WTC11 (cell line): ENCODE measurements at regions not wholly inside any gene's neighbourhood (a gene's known extent, or its start where the extent isn't known, plus 50 kb on each side); places are given as distances from the start of the nearest gene placed in this dataset.

Experiments used
- ATAC-seq: fragments of 200-7000 bp; cut with Tn5 transposase; 2 replicates; pipeline ENCODE4 v1.10.0; 2021; ENCODE audit warnings: mild to moderate bottlenecking, moderate library complexity
- CTCF ChIA-PET: fragments of 300-600 bp; sonication (Branson Sonifier 250); formaldehyde crosslinking; loops from one replicate; lab custom pipeline; 2021; ENCODE audit warnings: antibody characterized with exemption; lab: Charles Lee
- POLR2A ChIA-PET: fragments of 350-600 bp; sonication (Branson Sonifier 250); formaldehyde crosslinking; loops from one replicate; lab custom pipeline; 2021; ENCODE audit warnings: antibody characterized with exemption; lab: Charles Lee
- DNase-seq: peaks from one replicate; pipeline ENCODE4 v3.0.0; 2021; ENCODE audit warnings: low spot score
- H3K27ac Mint-ChIP-seq: 2 replicates; pipeline ENCODE4 v1.8.0; 2021; ENCODE audit warnings: mixed read lengths
- H3K27me3 Mint-ChIP-seq: 2 replicates; pipeline ENCODE4 v1.8.0; 2021; ENCODE audit warnings: low read depth, mild to moderate bottlenecking, moderate library complexity, mixed read lengths
- H3K36me3 Mint-ChIP-seq: 2 replicates; pipeline ENCODE4 v1.8.0; 2021; ENCODE audit warnings: mixed read lengths
- H3K4me1 Mint-ChIP-seq: 2 replicates; pipeline ENCODE4 v1.8.0; 2022; ENCODE audit warnings: mixed read lengths
- H3K4me3 Mint-ChIP-seq: 2 replicates; pipeline ENCODE4 v1.8.0; 2021; ENCODE audit warnings: mild to moderate bottlenecking, moderate library complexity, mixed read lengths
- H3K9me3 Mint-ChIP-seq: 2 replicates; pipeline ENCODE4 v1.8.0; 2021; ENCODE audit warnings: mixed read lengths
- CBFB ChIP-seq: sonication (generic); formaldehyde crosslinking; IDR thresholded peaks from 2 replicates; pipeline ENCODE4 v1.8.1; 2022; ENCODE audit warnings: mild to moderate bottlenecking, low read depth, missing genetic modification reagents
- FOXK1 ChIP-seq: sonication (generic); formaldehyde crosslinking; IDR thresholded peaks from 2 replicates; pipeline ENCODE4 v1.8.0; 2022; ENCODE audit warnings: mild to moderate bottlenecking, moderate library complexity, missing genetic modification reagents
- HMGA2 ChIP-seq: fragments of 250-450 bp; sonication (Bioruptor Pico); IDR thresholded peaks from 2 replicates; pipeline ENCODE4 v1.4.0; 2021; ENCODE audit warnings: mild to moderate bottlenecking, moderate library complexity
- MXD4 ChIP-seq: fragments of 250-450 bp; sonication (Bioruptor Pico); IDR thresholded peaks from 2 replicates; pipeline ENCODE4 v1.8.0; 2021; ENCODE audit warnings: mild to moderate bottlenecking, moderate library complexity, borderline replicate concordance
- TEAD4 ChIP-seq: sonication (generic); formaldehyde crosslinking; IDR thresholded peaks from 2 replicates; pipeline ENCODE4 v1.8.0; 2022; ENCODE audit warnings: mild to moderate bottlenecking, missing genetic modification reagents
- ZNF317 ChIP-seq: sonication (generic); formaldehyde crosslinking; IDR thresholded peaks from 2 replicates; pipeline ENCODE4 v1.8.1; 2023; ENCODE audit warnings: low read depth, mild to moderate bottlenecking, moderate library complexity, missing genetic modification reagents, borderline replicate concordance
- TF ChIP-seq, protein P1 (sequence below): sonication (generic); formaldehyde crosslinking; IDR thresholded peaks from 2 replicates; pipeline ENCODE4 v1.8.0; 2023; ENCODE audit warnings: mild to moderate bottlenecking, missing genetic modification reagents
- TF ChIP-seq, protein P2 (sequence below): fragments of 200-600 bp; IDR thresholded peaks from 2 replicates; pipeline ENCODE4 v1.8.0; 2022; ENCODE audit warnings: antibody characterized with exemption
- TF ChIP-seq, protein P3 (sequence below): fragments of 250-450 bp; sonication (Bioruptor Pico); IDR thresholded peaks from 2 replicates; pipeline ENCODE4 v2.1.2; 2022; ENCODE audit warnings: mild to moderate bottlenecking, moderate library complexity
- TF ChIP-seq, protein P4 (sequence below): fragments of 250-450 bp; sonication (Bioruptor Pico); IDR thresholded peaks from 2 replicates; pipeline ENCODE4 v1.9.0; 2021; ENCODE audit warnings: mild to moderate bottlenecking, borderline replicate concordance
- TF ChIP-seq, protein P5 (sequence below): sonication (generic); formaldehyde crosslinking; IDR thresholded peaks from 2 replicates; pipeline ENCODE4 v1.8.0; 2023; ENCODE audit warnings: missing genetic modification reagents, mild to moderate bottlenecking, borderline replicate concordance

DNA sequence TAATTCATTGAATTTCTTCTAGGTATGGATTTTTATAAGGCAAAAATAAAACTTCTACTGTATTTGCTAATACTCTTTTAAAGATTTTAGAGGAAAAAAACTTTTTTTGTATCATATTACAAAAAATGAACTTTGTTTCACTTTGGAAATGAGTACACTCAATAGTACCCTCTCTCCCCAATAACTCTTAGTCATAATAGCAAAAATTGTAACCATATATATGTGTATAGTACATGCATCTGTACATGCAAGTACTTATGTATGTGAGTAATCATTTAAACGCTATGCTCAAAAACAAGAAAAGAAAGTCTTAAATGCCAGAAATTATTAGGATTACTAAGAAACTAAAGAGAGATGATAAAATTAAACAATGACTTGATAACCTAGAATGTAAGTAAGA, 95.9 kb upstream of the HGF start:
- Mint-ChIP-seq H3K4me3 (no peak overlapping the region), H3K27me3 (no peaks in the 10 kb centered on the region), H3K4me1 (no peaks in the 10 kb centered on the region), H3K9me3 (no peaks in the 10 kb centered on the region; the same call in 1 of the 2 replicates), H3K27ac (no peak overlapping the region), H3K36me3 (no peaks in the 10 kb centered on the region)
- no peak for TF ChIP-seq MXD4 (CRISPR knock-in tag)
- no peak for TF ChIP-seq HMGA2 (CRISPR knock-in tag)
- no peak for TF ChIP-seq TEAD4 (CRISPR knock-in tag)
- TF ChIP-seq ZNF317 (CRISPR knock-in tag) = no peak
- TF ChIP-seq, protein P1, sequence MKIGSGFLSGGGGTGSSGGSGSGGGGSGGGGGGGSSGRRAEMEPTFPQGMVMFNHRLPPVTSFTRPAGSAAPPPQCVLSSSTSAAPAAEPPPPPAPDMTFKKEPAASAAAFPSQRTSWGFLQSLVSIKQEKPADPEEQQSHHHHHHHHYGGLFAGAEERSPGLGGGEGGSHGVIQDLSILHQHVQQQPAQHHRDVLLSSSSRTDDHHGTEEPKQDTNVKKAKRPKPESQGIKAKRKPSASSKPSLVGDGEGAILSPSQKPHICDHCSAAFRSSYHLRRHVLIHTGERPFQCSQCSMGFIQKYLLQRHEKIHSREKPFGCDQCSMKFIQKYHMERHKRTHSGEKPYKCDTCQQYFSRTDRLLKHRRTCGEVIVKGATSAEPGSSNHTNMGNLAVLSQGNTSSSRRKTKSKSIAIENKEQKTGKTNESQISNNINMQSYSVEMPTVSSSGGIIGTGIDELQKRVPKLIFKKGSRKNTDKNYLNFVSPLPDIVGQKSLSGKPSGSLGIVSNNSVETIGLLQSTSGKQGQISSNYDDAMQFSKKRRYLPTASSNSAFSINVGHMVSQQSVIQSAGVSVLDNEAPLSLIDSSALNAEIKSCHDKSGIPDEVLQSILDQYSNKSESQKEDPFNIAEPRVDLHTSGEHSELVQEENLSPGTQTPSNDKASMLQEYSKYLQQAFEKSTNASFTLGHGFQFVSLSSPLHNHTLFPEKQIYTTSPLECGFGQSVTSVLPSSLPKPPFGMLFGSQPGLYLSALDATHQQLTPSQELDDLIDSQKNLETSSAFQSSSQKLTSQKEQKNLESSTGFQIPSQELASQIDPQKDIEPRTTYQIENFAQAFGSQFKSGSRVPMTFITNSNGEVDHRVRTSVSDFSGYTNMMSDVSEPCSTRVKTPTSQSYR (CRISPR knock-in tag) = no peak
- no peak for TF ChIP-seq FOXK1 (CRISPR knock-in tag)
- TF ChIP-seq, protein P2, sequence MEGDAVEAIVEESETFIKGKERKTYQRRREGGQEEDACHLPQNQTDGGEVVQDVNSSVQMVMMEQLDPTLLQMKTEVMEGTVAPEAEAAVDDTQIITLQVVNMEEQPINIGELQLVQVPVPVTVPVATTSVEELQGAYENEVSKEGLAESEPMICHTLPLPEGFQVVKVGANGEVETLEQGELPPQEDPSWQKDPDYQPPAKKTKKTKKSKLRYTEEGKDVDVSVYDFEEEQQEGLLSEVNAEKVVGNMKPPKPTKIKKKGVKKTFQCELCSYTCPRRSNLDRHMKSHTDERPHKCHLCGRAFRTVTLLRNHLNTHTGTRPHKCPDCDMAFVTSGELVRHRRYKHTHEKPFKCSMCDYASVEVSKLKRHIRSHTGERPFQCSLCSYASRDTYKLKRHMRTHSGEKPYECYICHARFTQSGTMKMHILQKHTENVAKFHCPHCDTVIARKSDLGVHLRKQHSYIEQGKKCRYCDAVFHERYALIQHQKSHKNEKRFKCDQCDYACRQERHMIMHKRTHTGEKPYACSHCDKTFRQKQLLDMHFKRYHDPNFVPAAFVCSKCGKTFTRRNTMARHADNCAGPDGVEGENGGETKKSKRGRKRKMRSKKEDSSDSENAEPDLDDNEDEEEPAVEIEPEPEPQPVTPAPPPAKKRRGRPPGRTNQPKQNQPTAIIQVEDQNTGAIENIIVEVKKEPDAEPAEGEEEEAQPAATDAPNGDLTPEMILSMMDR = no peak
- TF ChIP-seq CBFB = no peak
- TF ChIP-seq, protein P3, sequence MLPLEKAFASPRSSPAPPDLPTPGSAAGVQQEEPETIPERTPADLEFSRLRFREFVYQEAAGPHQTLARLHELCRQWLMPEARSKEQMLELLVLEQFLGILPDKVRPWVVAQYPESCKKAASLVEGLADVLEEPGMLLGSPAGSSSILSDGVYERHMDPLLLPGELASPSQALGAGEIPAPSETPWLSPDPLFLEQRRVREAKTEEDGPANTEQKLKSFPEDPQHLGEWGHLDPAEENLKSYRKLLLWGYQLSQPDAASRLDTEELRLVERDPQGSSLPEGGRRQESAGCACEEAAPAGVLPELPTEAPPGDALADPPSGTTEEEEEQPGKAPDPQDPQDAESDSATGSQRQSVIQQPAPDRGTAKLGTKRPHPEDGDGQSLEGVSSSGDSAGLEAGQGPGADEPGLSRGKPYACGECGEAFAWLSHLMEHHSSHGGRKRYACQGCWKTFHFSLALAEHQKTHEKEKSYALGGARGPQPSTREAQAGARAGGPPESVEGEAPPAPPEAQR (CRISPR knock-in tag) = no peak
- TF ChIP-seq, protein P4, sequence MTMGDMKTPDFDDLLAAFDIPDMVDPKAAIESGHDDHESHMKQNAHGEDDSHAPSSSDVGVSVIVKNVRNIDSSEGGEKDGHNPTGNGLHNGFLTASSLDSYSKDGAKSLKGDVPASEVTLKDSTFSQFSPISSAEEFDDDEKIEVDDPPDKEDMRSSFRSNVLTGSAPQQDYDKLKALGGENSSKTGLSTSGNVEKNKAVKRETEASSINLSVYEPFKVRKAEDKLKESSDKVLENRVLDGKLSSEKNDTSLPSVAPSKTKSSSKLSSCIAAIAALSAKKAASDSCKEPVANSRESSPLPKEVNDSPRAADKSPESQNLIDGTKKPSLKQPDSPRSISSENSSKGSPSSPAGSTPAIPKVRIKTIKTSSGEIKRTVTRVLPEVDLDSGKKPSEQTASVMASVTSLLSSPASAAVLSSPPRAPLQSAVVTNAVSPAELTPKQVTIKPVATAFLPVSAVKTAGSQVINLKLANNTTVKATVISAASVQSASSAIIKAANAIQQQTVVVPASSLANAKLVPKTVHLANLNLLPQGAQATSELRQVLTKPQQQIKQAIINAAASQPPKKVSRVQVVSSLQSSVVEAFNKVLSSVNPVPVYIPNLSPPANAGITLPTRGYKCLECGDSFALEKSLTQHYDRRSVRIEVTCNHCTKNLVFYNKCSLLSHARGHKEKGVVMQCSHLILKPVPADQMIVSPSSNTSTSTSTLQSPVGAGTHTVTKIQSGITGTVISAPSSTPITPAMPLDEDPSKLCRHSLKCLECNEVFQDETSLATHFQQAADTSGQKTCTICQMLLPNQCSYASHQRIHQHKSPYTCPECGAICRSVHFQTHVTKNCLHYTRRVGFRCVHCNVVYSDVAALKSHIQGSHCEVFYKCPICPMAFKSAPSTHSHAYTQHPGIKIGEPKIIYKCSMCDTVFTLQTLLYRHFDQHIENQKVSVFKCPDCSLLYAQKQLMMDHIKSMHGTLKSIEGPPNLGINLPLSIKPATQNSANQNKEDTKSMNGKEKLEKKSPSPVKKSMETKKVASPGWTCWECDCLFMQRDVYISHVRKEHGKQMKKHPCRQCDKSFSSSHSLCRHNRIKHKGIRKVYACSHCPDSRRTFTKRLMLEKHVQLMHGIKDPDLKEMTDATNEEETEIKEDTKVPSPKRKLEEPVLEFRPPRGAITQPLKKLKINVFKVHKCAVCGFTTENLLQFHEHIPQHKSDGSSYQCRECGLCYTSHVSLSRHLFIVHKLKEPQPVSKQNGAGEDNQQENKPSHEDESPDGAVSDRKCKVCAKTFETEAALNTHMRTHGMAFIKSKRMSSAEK = no peak
- TF ChIP-seq, protein P5, sequence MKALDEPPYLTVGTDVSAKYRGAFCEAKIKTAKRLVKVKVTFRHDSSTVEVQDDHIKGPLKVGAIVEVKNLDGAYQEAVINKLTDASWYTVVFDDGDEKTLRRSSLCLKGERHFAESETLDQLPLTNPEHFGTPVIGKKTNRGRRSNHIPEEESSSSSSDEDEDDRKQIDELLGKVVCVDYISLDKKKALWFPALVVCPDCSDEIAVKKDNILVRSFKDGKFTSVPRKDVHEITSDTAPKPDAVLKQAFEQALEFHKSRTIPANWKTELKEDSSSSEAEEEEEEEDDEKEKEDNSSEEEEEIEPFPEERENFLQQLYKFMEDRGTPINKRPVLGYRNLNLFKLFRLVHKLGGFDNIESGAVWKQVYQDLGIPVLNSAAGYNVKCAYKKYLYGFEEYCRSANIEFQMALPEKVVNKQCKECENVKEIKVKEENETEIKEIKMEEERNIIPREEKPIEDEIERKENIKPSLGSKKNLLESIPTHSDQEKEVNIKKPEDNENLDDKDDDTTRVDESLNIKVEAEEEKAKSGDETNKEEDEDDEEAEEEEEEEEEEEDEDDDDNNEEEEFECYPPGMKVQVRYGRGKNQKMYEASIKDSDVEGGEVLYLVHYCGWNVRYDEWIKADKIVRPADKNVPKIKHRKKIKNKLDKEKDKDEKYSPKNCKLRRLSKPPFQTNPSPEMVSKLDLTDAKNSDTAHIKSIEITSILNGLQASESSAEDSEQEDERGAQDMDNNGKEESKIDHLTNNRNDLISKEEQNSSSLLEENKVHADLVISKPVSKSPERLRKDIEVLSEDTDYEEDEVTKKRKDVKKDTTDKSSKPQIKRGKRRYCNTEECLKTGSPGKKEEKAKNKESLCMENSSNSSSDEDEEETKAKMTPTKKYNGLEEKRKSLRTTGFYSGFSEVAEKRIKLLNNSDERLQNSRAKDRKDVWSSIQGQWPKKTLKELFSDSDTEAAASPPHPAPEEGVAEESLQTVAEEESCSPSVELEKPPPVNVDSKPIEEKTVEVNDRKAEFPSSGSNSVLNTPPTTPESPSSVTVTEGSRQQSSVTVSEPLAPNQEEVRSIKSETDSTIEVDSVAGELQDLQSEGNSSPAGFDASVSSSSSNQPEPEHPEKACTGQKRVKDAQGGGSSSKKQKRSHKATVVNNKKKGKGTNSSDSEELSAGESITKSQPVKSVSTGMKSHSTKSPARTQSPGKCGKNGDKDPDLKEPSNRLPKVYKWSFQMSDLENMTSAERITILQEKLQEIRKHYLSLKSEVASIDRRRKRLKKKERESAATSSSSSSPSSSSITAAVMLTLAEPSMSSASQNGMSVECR (CRISPR knock-in tag) = no peak
- CTCF ChIA-PET = no interaction called here
- ATAC-seq = no peak
- POLR2A ChIA-PET = no interaction called here
- no peak for DNase-seq
